HFFc6 (cell line): ENCODE measurements at regions not wholly inside any gene's neighbourhood (a gene's known extent, or its start where the extent isn't known, plus 50 kb on each side); places are given as distances from the start of the nearest gene placed in this dataset.

Source experiments
- DNase-seq: peaks from one replicate; pipeline ENCODE4 v3.0.0-alpha.2; 2018
- H3K27ac Mint-ChIP-seq: 2 replicates; pipeline ENCODE4 v1.8.0; 2020; ENCODE audit warnings: mild to moderate bottlenecking, mixed read lengths
- H3K27me3 Mint-ChIP-seq: 2 replicates; pipeline ENCODE4 v1.8.0; 2021; ENCODE audit warnings: mild to moderate bottlenecking, moderate library complexity, mixed read lengths; ENCODE audit not compliant: insufficient read depth
- H3K36me3 Mint-ChIP-seq: 2 replicates; pipeline ENCODE4 v1.8.0; 2021; ENCODE audit warnings: low read depth, mixed read lengths
- H3K4me1 Mint-ChIP-seq: 2 replicates; pipeline ENCODE4 v1.8.0; 2020; ENCODE audit warnings: low read depth, mixed read lengths
- H3K4me3 Mint-ChIP-seq: 2 replicates; pipeline ENCODE4 v1.8.0; 2020; ENCODE audit warnings: mild to moderate bottlenecking, moderate library complexity, mixed read lengths
- H3K9me3 Mint-ChIP-seq: 2 replicates; pipeline ENCODE4 v1.8.0; 2020; ENCODE audit warnings: mild to moderate bottlenecking, mixed read lengths
- TF ChIP-seq, protein P1 (sequence below): fragments of 200-600 bp; sonication (generic); IDR thresholded peaks from 2 replicates; pipeline ENCODE4 v1.5.0; 2021; ENCODE audit warnings: antibody characterized with exemption, mild to moderate bottlenecking

- DNase-seq: no peak
- Mint-ChIP-seq H3K4me3 (no peak overlapping the region), H3K4me1 (no peaks in the 10 kb centered on the region), H3K9me3 (no peaks in the 10 kb centered on the region), H3K27me3 (no peaks in the 10 kb centered on the region; the same call in 1 of the 2 replicates), H3K27ac (no peak overlapping the region), H3K36me3 (no peaks in the 10 kb centered on the region)
- TF ChIP-seq, protein P1, sequence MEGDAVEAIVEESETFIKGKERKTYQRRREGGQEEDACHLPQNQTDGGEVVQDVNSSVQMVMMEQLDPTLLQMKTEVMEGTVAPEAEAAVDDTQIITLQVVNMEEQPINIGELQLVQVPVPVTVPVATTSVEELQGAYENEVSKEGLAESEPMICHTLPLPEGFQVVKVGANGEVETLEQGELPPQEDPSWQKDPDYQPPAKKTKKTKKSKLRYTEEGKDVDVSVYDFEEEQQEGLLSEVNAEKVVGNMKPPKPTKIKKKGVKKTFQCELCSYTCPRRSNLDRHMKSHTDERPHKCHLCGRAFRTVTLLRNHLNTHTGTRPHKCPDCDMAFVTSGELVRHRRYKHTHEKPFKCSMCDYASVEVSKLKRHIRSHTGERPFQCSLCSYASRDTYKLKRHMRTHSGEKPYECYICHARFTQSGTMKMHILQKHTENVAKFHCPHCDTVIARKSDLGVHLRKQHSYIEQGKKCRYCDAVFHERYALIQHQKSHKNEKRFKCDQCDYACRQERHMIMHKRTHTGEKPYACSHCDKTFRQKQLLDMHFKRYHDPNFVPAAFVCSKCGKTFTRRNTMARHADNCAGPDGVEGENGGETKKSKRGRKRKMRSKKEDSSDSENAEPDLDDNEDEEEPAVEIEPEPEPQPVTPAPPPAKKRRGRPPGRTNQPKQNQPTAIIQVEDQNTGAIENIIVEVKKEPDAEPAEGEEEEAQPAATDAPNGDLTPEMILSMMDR: no peak
Measured at GRCh38 chr2:221019668-221020067, 552.4 kb downstream of the EPHA4 start.

DNA sequence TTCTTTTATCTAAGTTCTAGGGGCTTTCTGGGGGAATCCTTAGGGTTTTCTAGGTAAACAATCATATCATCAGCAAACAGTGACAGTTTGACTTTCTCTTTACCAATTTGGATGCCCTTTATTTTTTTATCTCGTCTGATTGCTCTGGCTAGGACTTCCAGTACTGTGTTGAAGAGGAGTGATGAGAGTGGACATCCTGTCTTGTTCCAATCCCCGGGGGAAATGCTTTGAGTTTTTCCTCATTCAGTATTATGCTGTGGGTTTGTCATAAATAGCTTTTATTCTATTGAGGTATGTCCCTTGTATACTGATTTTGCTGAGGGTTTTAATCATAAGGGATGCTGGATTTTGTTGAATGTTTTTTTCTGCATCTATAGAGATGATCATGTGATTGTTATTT is 549.5 kb downstream of the EPHA4 start:
- Mint-ChIP-seq H3K27ac (no peak overlapping the region), H3K4me1 (no peaks in the 10 kb centered on the region), H3K36me3 (no peaks in the 10 kb centered on the region), H3K27me3 (no peaks in the 10 kb centered on the region; the same call in 1 of the 2 replicates), H3K9me3 (peaks cover 15% of the 10 kb centered on the region), H3K4me3 (no peak overlapping the region)
- DNase-seq: no peak
- TF ChIP-seq, protein P1: no peak

- H3K36me3 Mint-ChIP-seq: no peaks in the 10 kb centered on the region
Measured at GRCh38 chr2:221025398-221025797, 546.7 kb downstream of the EPHA4 start.

GRCh38 chr2:221034026-221034701 is 537.9 kb downstream of the EPHA4 start:
- H3K9me3 Mint-ChIP-seq: no peaks in the 10 kb centered on the region
- H3K4me3 Mint-ChIP-seq: no peak overlapping the region
- no peaks in the 10 kb centered on the region for H3K4me1 Mint-ChIP-seq
- H3K27ac Mint-ChIP-seq: no peak overlapping the region
- TF ChIP-seq, protein P1: no peak
- no peak for DNase-seq
- H3K27me3 Mint-ChIP-seq: peaks cover 3% of the 10 kb centered on the region; the same call in 1 of the 2 replicates
- H3K36me3 Mint-ChIP-seq: no peaks in the 10 kb centered on the region

More at GRCh38 chr2:221025398-221025797, 546.7 kb downstream of the EPHA4 start:
- Mint-ChIP-seq H3K27ac (no peak overlapping the region), H3K4me3 (no peak overlapping the region), H3K9me3 (peaks cover 15% of the 10 kb centered on the region), H3K27me3 (no peaks in the 10 kb centered on the region; the same call in 1 of the 2 replicates), H3K4me1 (no peaks in the 10 kb centered on the region)
- DNase-seq: no peak
- TF ChIP-seq, protein P1: no peak

- no peaks in the 10 kb centered on the region for H3K36me3 Mint-ChIP-seq
Measured at GRCh38 chr2:221034973-221035372, 537.1 kb downstream of the EPHA4 start.

More at GRCh38 chr2:221034973-221035372, 537.1 kb downstream of the EPHA4 start:
- DNase-seq: no peak
- Mint-ChIP-seq H3K27ac (no peak overlapping the region), H3K9me3 (no peaks in the 10 kb centered on the region), H3K27me3 (peaks cover 3% of the 10 kb centered on the region; the same call in 1 of the 2 replicates), H3K4me1 (no peaks in the 10 kb centered on the region), H3K4me3 (no peak overlapping the region)
- TF ChIP-seq, protein P1: no peak
